ENCODE measurements at regions not wholly inside any gene's neighbourhood (a gene's known extent, or its start where the extent isn't known, plus 50 kb on each side); places are given as distances from the start of the nearest gene placed in this dataset.

- ATAC-seq (replicated peaks in 6 of 8) = peak in 5 of 8 experiments; percentile 83 to 91 (median 88)
Measured at GRCh38 chr6:24009319-24009718, 116.7 kb upstream of the NRSN1 start.

GRCh38 chr6:24010133-24010532, 115.9 kb upstream of the NRSN1 start:
- 0 to 71% (median 31%) methylated on average over 1 to 3 of the region's 3 CpGs; no CpG with 5 or more reads in 1 of the 10 experiments for WGBS, 10 experiments
- Histone ChIP-seq H3K4me1 (replicated peaks in 1 of 2) (peaks cover 33 to 53% of the 10 kb centered on the region in 2 donors), H3K27ac (peak overlapping the region; percentile 56 to 72), H3K4me3 (no peak overlapping the region)
- peak in 4 of 8 experiments; percentile 28 to 57 (median 44) for ATAC-seq (replicated peaks in 6 of 8)
- in situ Hi-C loops (cut with MboI; ENCODE audit: low pct_unique_long_range_greater_than_20kb in 2 of 9, low sequenced_read_pairs in 9 of 9, unreplicated experiment in 9 of 9) = no loop called here

More at GRCh38 chr6:24009319-24009718, 116.7 kb upstream of the NRSN1 start:
- Histone ChIP-seq H3K4me1 (replicated peaks in 1 of 2) (peaks cover 33 to 53% of the 10 kb centered on the region in 2 donors), H3K27ac (peak overlapping the region; percentile 34 to 53), H3K4me3 (no peak overlapping the region)
- 0 to 39% (median 14%) methylated on average over 1 to 4 of the region's 4 CpGs; no CpG with 5 or more reads in 1 of the 10 experiments for WGBS, 10 experiments
- in situ Hi-C loops (cut with MboI; ENCODE audit: low pct_unique_long_range_greater_than_20kb in 2 of 9, low sequenced_read_pairs in 9 of 9, unreplicated experiment in 9 of 9) = no loop called here

- no peak overlapping the region for H3K4me3 ChIP-seq
- 20 to 100% (median 90%) methylated on average over 1 to 2 of the region's 2 CpGs; no CpG with 5 or more reads in 1 of the 10 experiments for WGBS, 10 experiments
- H3K27ac ChIP-seq = no peak overlapping the region
- in situ Hi-C loops (cut with MboI; ENCODE audit: low pct_unique_long_range_greater_than_20kb in 2 of 9, low sequenced_read_pairs in 9 of 9, unreplicated experiment in 9 of 9) = no loop called here
- peaks cover 4 to 10% of the 10 kb centered on the region in 2 donors for H3K4me1 ChIP-seq (replicated peaks in 1 of 2)
- no peak for ATAC-seq (replicated peaks in 6 of 8)
Measured at GRCh38 chr6:24016286-24016685, 109.7 kb upstream of the NRSN1 start.

- WGBS, 10 experiments = 17 to 94% (median 73%) methylated on average over 2 to 4 of the region's 4 CpGs; no CpG with 5 or more reads in 1 of the 10 experiments
Measured at GRCh38 chr6:24016857-24017256, 109.2 kb upstream of the NRSN1 start.

GRCh38 chr6:24019393-24019792, 106.6 kb upstream of the NRSN1 start:
- no peak overlapping the region for H3K27ac ChIP-seq
- in situ Hi-C loops (cut with MboI; ENCODE audit: low pct_unique_long_range_greater_than_20kb in 2 of 9, low sequenced_read_pairs in 9 of 9, unreplicated experiment in 9 of 9) = no loop called here
- no peak overlapping the region for H3K4me3 ChIP-seq
- peaks cover 4 to 8% of the 10 kb centered on the region in 2 donors for H3K4me1 ChIP-seq (replicated peaks in 1 of 2)
- peak in 5 of 8 experiments; percentile 73 to 89 (median 83) for ATAC-seq (replicated peaks in 6 of 8)

More at GRCh38 chr6:24016857-24017256, 109.2 kb upstream of the NRSN1 start:
- Histone ChIP-seq H3K27ac (no peak overlapping the region), H3K4me3 (no peak overlapping the region), H3K4me1 (replicated peaks in 1 of 2) (peaks cover 4 to 9% of the 10 kb centered on the region in 2 donors)
- in situ Hi-C loops (cut with MboI; ENCODE audit: low pct_unique_long_range_greater_than_20kb in 2 of 9, low sequenced_read_pairs in 9 of 9, unreplicated experiment in 9 of 9) = no loop called here
- peak in 5 of 8 experiments; percentile 29 to 57 (median 33) for ATAC-seq (replicated peaks in 6 of 8)

GRCh38 chr6:24019830-24020229, 106.2 kb upstream of the NRSN1 start:
- in situ Hi-C loops (cut with MboI; ENCODE audit: low pct_unique_long_range_greater_than_20kb in 2 of 9, low sequenced_read_pairs in 9 of 9, unreplicated experiment in 9 of 9) = no loop called here
- Histone ChIP-seq H3K4me1 (replicated peaks in 1 of 2) (peaks cover 4 to 8% of the 10 kb centered on the region in 2 donors), H3K27ac (no peak overlapping the region), H3K4me3 (no peak overlapping the region)
- WGBS, 10 experiments = 33 to 100% (median 81%) methylated on average over 1 to 5 of the region's 5 CpGs
- ATAC-seq (replicated peaks in 6 of 8) = peak in 5 of 8 experiments; percentile 37 to 65 (median 57)

- ATAC-seq (replicated peaks in 6 of 8) = no peak
- in situ Hi-C loops (cut with MboI; ENCODE audit: low pct_unique_long_range_greater_than_20kb in 2 of 9, low sequenced_read_pairs in 9 of 9, unreplicated experiment in 9 of 9) = no loop called here
- WGBS, 10 experiments = 0 to 67% (median 50%) methylated on average over 1 of the region's 1 CpG; no CpG with 5 or more reads in 3 of the 10 experiments
- Histone ChIP-seq H3K4me1 (replicated peaks in 1 of 2) (no peaks in the 10 kb centered on the region), H3K27ac (no peak overlapping the region), H3K4me3 (no peak overlapping the region)
Measured at GRCh38 chr6:24026050-24026449, 100.0 kb upstream of the NRSN1 start.

GRCh38 chr6:24031496-24031895, 94.5 kb upstream of the NRSN1 start:
- Histone ChIP-seq H3K4me1 (replicated peaks in 1 of 2) (peaks cover 2 to 11% of the 10 kb centered on the region in 2 donors), H3K4me3 (no peak overlapping the region), H3K27ac (no peak overlapping the region)
- 0 to 100% (median 87%) methylated on average over 1 to 2 of the region's 2 CpGs; no CpG with 5 or more reads in 4 of the 10 experiments for WGBS, 10 experiments
- in situ Hi-C loops (cut with MboI; ENCODE audit: low pct_unique_long_range_greater_than_20kb in 2 of 9, low sequenced_read_pairs in 9 of 9, unreplicated experiment in 9 of 9) = no loop called here
- peak in 1 of 8 experiments; percentile 42 for ATAC-seq (replicated peaks in 6 of 8)

GRCh38 chr6:24032896-24033688, 92.9 kb upstream of the NRSN1 start:
- WGBS, 10 experiments = 0 to 89% (median 43%) methylated on average over 1 to 4 of the region's 4 CpGs; no CpG with 5 or more reads in 2 of the 10 experiments
- peak overlapping the region in 1 of 2 donors; percentile 46 for H3K27ac ChIP-seq
- ATAC-seq (replicated peaks in 6 of 8) = peak in 5 of 8 experiments; percentile 72 to 83 (median 80)
- H3K4me3 ChIP-seq = no peak overlapping the region
- H3K4me1 ChIP-seq (replicated peaks in 1 of 2) = peaks cover 2 to 11% of the 10 kb centered on the region in 2 donors
- in situ Hi-C loops (cut with MboI; ENCODE audit: low pct_unique_long_range_greater_than_20kb in 2 of 9, low sequenced_read_pairs in 9 of 9, unreplicated experiment in 9 of 9) = no loop called here

- 37 to 100% (median 91%) methylated on average over 2 of the region's 2 CpGs for WGBS, 10 experiments
- H3K27ac ChIP-seq = no peak overlapping the region
Measured at GRCh38 chr6:24043848-24044247, 82.2 kb upstream of the NRSN1 start.

GRCh38 chr6:24051942-24052589, 73.9 kb upstream of the NRSN1 start:
- peak overlapping the region; percentile 23 to 35 for H3K27ac ChIP-seq
- in situ Hi-C loops (cut with MboI; ENCODE audit: low pct_unique_long_range_greater_than_20kb in 2 of 9, low sequenced_read_pairs in 9 of 9, unreplicated experiment in 9 of 9) = loop anchor here in 2 of 9 experiments (25.0 kb wide), 4 partner anchors 135 to 335 kb away; no protein-coding TSS in a partner anchor
- ATAC-seq (replicated peaks in 6 of 8) = peak in 5 of 8 experiments; percentile 34 to 60 (median 39)
- H3K4me3 ChIP-seq = no peak overlapping the region
- H3K4me1 ChIP-seq (replicated peaks in 1 of 2) = peaks cover 19 to 22% of the 10 kb centered on the region in 2 donors
- 36 to 86% (median 73%) methylated on average over 2 to 4 of the region's 4 CpGs; no CpG with 5 or more reads in 3 of the 10 experiments for WGBS, 10 experiments

More at GRCh38 chr6:24043848-24044247, 82.2 kb upstream of the NRSN1 start:
- no peak overlapping the region for H3K4me3 ChIP-seq
- in situ Hi-C loops (cut with MboI; ENCODE audit: low pct_unique_long_range_greater_than_20kb in 2 of 9, low sequenced_read_pairs in 9 of 9, unreplicated experiment in 9 of 9) = no loop called here
- H3K4me1 ChIP-seq (replicated peaks in 1 of 2) = no peaks in the 10 kb centered on the region
- ATAC-seq (replicated peaks in 6 of 8) = no peak

GRCh38 chr6:24052590-24052961, 73.4 kb upstream of the NRSN1 start:
- in situ Hi-C loops (cut with MboI; ENCODE audit: low pct_unique_long_range_greater_than_20kb in 2 of 9, low sequenced_read_pairs in 9 of 9, unreplicated experiment in 9 of 9) = loop anchor here in 2 of 9 experiments (25.0 kb wide), 4 partner anchors 135 to 335 kb away; no protein-coding TSS in a partner anchor
- WGBS, 10 experiments = 0 to 100% (median 54%) methylated on average over 1 to 4 of the region's 4 CpGs
- peak in 5 of 8 experiments; percentile 74 to 88 (median 81) for ATAC-seq (replicated peaks in 6 of 8)
- H3K27ac ChIP-seq = peak overlapping the region; percentile 23 to 35
- H3K4me3 ChIP-seq = no peak overlapping the region
- H3K4me1 ChIP-seq (replicated peaks in 1 of 2) = peaks cover 19 to 22% of the 10 kb centered on the region in 2 donors

- 0 to 86% (median 50%) methylated on average over 1 of the region's 1 CpG; no CpG with 5 or more reads in 3 of the 10 experiments for WGBS, 10 experiments
- peaks cover 19 to 22% of the 10 kb centered on the region in 2 donors for H3K4me1 ChIP-seq (replicated peaks in 1 of 2)
- H3K4me3 ChIP-seq = no peak overlapping the region
- H3K27ac ChIP-seq = peak overlapping the region; percentile 23 to 35
- in situ Hi-C loops (cut with MboI; ENCODE audit: low pct_unique_long_range_greater_than_20kb in 2 of 9, low sequenced_read_pairs in 9 of 9, unreplicated experiment in 9 of 9) = loop anchor here in 2 of 9 experiments (25.0 kb wide), 4 partner anchors 134 to 334 kb away; no protein-coding TSS in a partner anchor
- ATAC-seq (replicated peaks in 6 of 8) = peak in 6 of 8 experiments; percentile 25 to 66 (median 59)
Measured at GRCh38 chr6:24053057-24053456, 73.0 kb upstream of the NRSN1 start.

Measured in motor neuron (in vitro differentiated cells).